HG02798 (cell line): ENCODE measurements at regions not wholly inside any gene's neighbourhood (a gene's known extent, or its start where the extent isn't known, plus 50 kb on each side); places are given as distances from the start of the nearest gene placed in this dataset.

Experiments used
- ATAC-seq: cut with Tn5 transposase; IDR thresholded peaks from one replicate; pipeline ENCODE4 v1.9.1; 2021; ENCODE audit warnings: mild to moderate bottlenecking; ENCODE audit not compliant: unreplicated experiment, poor library complexity

- no peak for ATAC-seq
Observed at GRCh38 chr18:70662588-70662987, 373.7 kb downstream of the SOCS6 start.

GRCh38 chr18:70659036-70659925, 370.4 kb downstream of the SOCS6 start:
- ATAC-seq = no peak

GRCh38 chr18:70653671-70654070, 364.8 kb downstream of the SOCS6 start:
- no peak for ATAC-seq

GRCh38 chr18:70650878-70651277, 362.0 kb downstream of the SOCS6 start:
- ATAC-seq = no peak

GRCh38 chr18:70649683-70650082, 360.8 kb downstream of the SOCS6 start:
- ATAC-seq = no peak

GRCh38 chr18:70645971-70646370, 357.1 kb downstream of the SOCS6 start:
- no peak for ATAC-seq

- no peak for ATAC-seq
Observed at GRCh38 chr18:70643812-70644211, 355.0 kb downstream of the SOCS6 start.

GRCh38 chr18:70641156-70641775, 352.4 kb downstream of the SOCS6 start:
- ATAC-seq = no peak

GRCh38 chr18:70640336-70640887, 351.6 kb downstream of the SOCS6 start:
- no peak for ATAC-seq

GRCh38 chr18:70636991-70637390, 348.1 kb downstream of the SOCS6 start:
- no peak for ATAC-seq

- ATAC-seq = no peak
Observed at GRCh38 chr18:70634576-70635147, 345.8 kb downstream of the SOCS6 start.

- ATAC-seq = no peak
Observed at GRCh38 chr18:70627182-70627802, 338.4 kb downstream of the SOCS6 start.

GRCh38 chr18:70622622-70623419, 334.0 kb downstream of the SOCS6 start:
- ATAC-seq = no peak

- ATAC-seq = no peak
Observed at GRCh38 chr18:70621710-70622109, 332.9 kb downstream of the SOCS6 start.

GRCh38 chr18:70620837-70621612, 332.2 kb downstream of the SOCS6 start:
- no peak for ATAC-seq

- ATAC-seq = no peak
Observed at GRCh38 chr18:70617020-70617763, 328.3 kb downstream of the SOCS6 start.

- ATAC-seq = no peak
Observed at GRCh38 chr18:70600225-70600925, 311.5 kb downstream of the SOCS6 start.

GRCh38 chr18:70598406-70598805, 309.6 kb downstream of the SOCS6 start:
- ATAC-seq = no peak
